HEK293 (cell line): ENCODE measurements at regions not wholly inside any gene's neighbourhood (a gene's known extent, or its start where the extent isn't known, plus 50 kb on each side); places are given as distances from the start of the nearest gene placed in this dataset.

Source experiments
- CTCF ChIA-PET: fragments of 350-600 bp; formaldehyde crosslinking; extraction: SDS; loops from one replicate; lab custom pipeline; 2021; ENCODE audit warnings: antibody characterized with exemption; lab: Yijun Ruan, JAX
- POLR2A ChIA-PET: fragments of 300-600 bp; formaldehyde crosslinking; extraction: SDS; loops from one replicate; lab custom pipeline; 2020; ENCODE audit warnings: antibody characterized with exemption, inconsistent platforms; lab: Yijun Ruan, JAX
- H3K27ac ChIP-seq: fragments of 200-500 bp; sonication (Bioruptor generic); 2 replicates; pipeline ENCODE4 v1.5.1; 2014; ENCODE audit warnings: low read depth, low read length, control low read depth, inconsistent platforms; ENCODE audit errors: extremely low read depth
- H3K36me3 ChIP-seq, 2 experiments: fragments of 200-500 bp in 1 of 2; sonication (Bioruptor generic) in 1 of 2; 1 replicate in 1 of 2; 2 replicates in 1 of 2; pipeline ENCODE4 v1.5.1; 2014 to 2017; ENCODE audit warnings: inconsistent platforms in 2 of 2, low read length in 2 of 2; ENCODE audit not compliant: control insufficient read depth in 2 of 2, insufficient read depth in 1 of 2
- H3K4me1 ChIP-seq: fragments of 200-500 bp; sonication (Bioruptor generic); 2 replicates; pipeline ENCODE4 v1.5.1; 2014; ENCODE audit warnings: mild to moderate bottlenecking, low read length, inconsistent platforms; ENCODE audit not compliant: control insufficient read depth, insufficient read depth
- H3K4me3 ChIP-seq: 2 replicates; pipeline ENCODE4 v1.5.1; 2011; ENCODE audit warnings: low read depth, mild to moderate bottlenecking, control low read depth, low read length, moderate library complexity
- H3K9me3 ChIP-seq: fragments of 200-500 bp; sonication (Bioruptor generic); 2 replicates; pipeline ENCODE4 v1.5.1; 2014; ENCODE audit warnings: low read depth, low read length, inconsistent platforms; ENCODE audit not compliant: control insufficient read depth, insufficient read depth
- HOXC10 ChIP-seq: sonication (generic); formaldehyde crosslinking; IDR thresholded peaks from 2 replicates; pipeline ENCODE4 v1.8.1; 2023; ENCODE audit warnings: mild to moderate bottlenecking, missing genetic modification reagents
- KLF7 ChIP-seq: fragments of 450-650 bp; formaldehyde crosslinking; IDR thresholded peaks from 2 replicates; pipeline ENCODE4 v1.5.1; 2016; ENCODE audit warnings: missing biosample characterization, missing genetic modification characterization, borderline replicate concordance
- MEIS1 ChIP-seq: sonication (generic); formaldehyde crosslinking; IDR thresholded peaks from 2 replicates; pipeline ENCODE4 v1.8.1; 2022; ENCODE audit warnings: missing genetic modification reagents, mild to moderate bottlenecking, borderline replicate concordance
- OSR2 ChIP-seq: fragments of 450-650 bp; formaldehyde crosslinking; IDR thresholded peaks from 2 replicates; pipeline ENCODE4 v1.5.1; 2016; ENCODE audit warnings: missing biosample characterization, missing genetic modification characterization
- PRDM1 ChIP-seq: fragments of 450-650 bp; formaldehyde crosslinking; IDR thresholded peaks from 2 replicates; pipeline ENCODE4; 2016; ENCODE audit warnings: missing biosample characterization, missing genetic modification characterization
- SALL2 ChIP-seq: fragments of 450-650 bp; formaldehyde crosslinking; IDR thresholded peaks from 2 replicates; pipeline ENCODE4 v1.5.0; 2017; ENCODE audit warnings: missing biosample characterization, mild to moderate bottlenecking, missing genetic modification characterization, borderline replicate concordance
- SCRT2 ChIP-seq: fragments of 450-650 bp; formaldehyde crosslinking; IDR thresholded peaks from 2 replicates; pipeline ENCODE4 v1.5.1; 2016; ENCODE audit warnings: missing biosample characterization, missing genetic modification characterization
- SETDB1 ChIP-seq: IDR thresholded peaks from one replicate; pipeline ENCODE4 v1.6.1; 2017; ENCODE audit warnings: mild to moderate bottlenecking, low read length, moderate library complexity, mixed read lengths; ENCODE audit not compliant: insufficient read length
- TRIM28 ChIP-seq: IDR thresholded peaks from 2 replicates; pipeline ENCODE4 v1.6.1; 2011; ENCODE audit warnings: low read length, control low read depth, borderline replicate concordance
- ZBTB1 ChIP-seq: fragments of 450-650 bp; formaldehyde crosslinking; IDR thresholded peaks from 2 replicates; pipeline ENCODE4 v1.5.1; 2016; ENCODE audit warnings: missing biosample characterization, missing genetic modification characterization
- ZBTB8A ChIP-seq: fragments of 450-650 bp; formaldehyde crosslinking; IDR thresholded peaks from 2 replicates; pipeline ENCODE4 v1.5.1; 2016; ENCODE audit warnings: missing biosample characterization, missing genetic modification characterization
- ZNF10 ChIP-seq: fragments of 450-650 bp; formaldehyde crosslinking; IDR thresholded peaks from 2 replicates; pipeline ENCODE4 v1.5.1; 2017; ENCODE audit warnings: missing biosample characterization, missing genetic modification characterization
- ZNF221 ChIP-seq: fragments of 450-650 bp; formaldehyde crosslinking; IDR thresholded peaks from 2 replicates; pipeline ENCODE4 v1.5.1; 2017; ENCODE audit warnings: missing biosample characterization, missing genetic modification characterization, borderline replicate concordance
- ZNF404 ChIP-seq: fragments of 450-650 bp; formaldehyde crosslinking; IDR thresholded peaks from 2 replicates; pipeline ENCODE4 v1.5.1; 2017; ENCODE audit warnings: missing biosample characterization, missing genetic modification characterization
- ZNF416 ChIP-seq: fragments of 450-650 bp; formaldehyde crosslinking; IDR thresholded peaks from 2 replicates; pipeline ENCODE4 v1.5.1; 2016; ENCODE audit warnings: missing biosample characterization, missing genetic modification characterization
- ZNF423 ChIP-seq: fragments of 450-650 bp; formaldehyde crosslinking; IDR thresholded peaks from 2 replicates; pipeline ENCODE4 v1.5.1; 2016; ENCODE audit warnings: missing biosample characterization, missing genetic modification characterization
- ZNF426 ChIP-seq: fragments of 450-650 bp; formaldehyde crosslinking; IDR thresholded peaks from 2 replicates; pipeline ENCODE4 v1.5.1; 2017; ENCODE audit warnings: missing biosample characterization, missing genetic modification characterization, mild to moderate bottlenecking, inconsistent platforms, moderate library complexity
- ZNF501 ChIP-seq: fragments of 450-650 bp; formaldehyde crosslinking; IDR thresholded peaks from 2 replicates; pipeline ENCODE4 v1.5.1; 2016; ENCODE audit warnings: missing biosample characterization, missing genetic modification characterization
- ZNF529 ChIP-seq: fragments of 450-650 bp; formaldehyde crosslinking; IDR thresholded peaks from 2 replicates; pipeline ENCODE4 v1.5.1; 2017; ENCODE audit warnings: missing genetic modification characterization, missing biosample characterization; ENCODE audit not compliant: insufficient replicate concordance
- ZNF530 ChIP-seq: fragments of 450-650 bp; formaldehyde crosslinking; IDR thresholded peaks from 2 replicates; pipeline ENCODE4 v1.5.1; 2016; ENCODE audit warnings: low read depth, missing biosample characterization, missing genetic modification characterization
- ZNF548 ChIP-seq: fragments of 450-650 bp; formaldehyde crosslinking; IDR thresholded peaks from 2 replicates; pipeline ENCODE4 v1.5.1; 2016; ENCODE audit warnings: missing biosample characterization, missing genetic modification characterization
- ZNF621 ChIP-seq: fragments of 450-650 bp; formaldehyde crosslinking; IDR thresholded peaks from 2 replicates; pipeline ENCODE4 v1.5.1; 2017; ENCODE audit warnings: missing biosample characterization, missing genetic modification characterization
- ZNF626 ChIP-seq: fragments of 450-650 bp; sonication (Bioruptor Pico); formaldehyde crosslinking; IDR thresholded peaks from 2 replicates; pipeline ENCODE4 v1.5.1; 2018; ENCODE audit warnings: missing biosample characterization, missing genetic modification characterization, inconsistent platforms
- ZNF677 ChIP-seq: fragments of 450-650 bp; IDR thresholded peaks from 2 replicates; pipeline ENCODE4 v1.5.0; 2018; ENCODE audit warnings: missing biosample characterization, mild to moderate bottlenecking, missing genetic modification characterization, moderate library complexity
- ZNF707 ChIP-seq: fragments of 450-650 bp; formaldehyde crosslinking; IDR thresholded peaks from 2 replicates; pipeline ENCODE4 v1.5.1; 2016; ENCODE audit warnings: missing biosample characterization, missing genetic modification characterization
- TF ChIP-seq, protein P1 (sequence below): fragments of 450-650 bp; formaldehyde crosslinking; IDR thresholded peaks from 2 replicates; pipeline ENCODE4 v1.5.1; 2017; ENCODE audit warnings: missing biosample characterization, missing genetic modification characterization
- TF ChIP-seq, protein P2 (sequence below): fragments of 450-650 bp; formaldehyde crosslinking; IDR thresholded peaks from 2 replicates; pipeline ENCODE4 v1.5.1; 2016; ENCODE audit warnings: missing biosample characterization, missing genetic modification characterization, borderline replicate concordance
- TF ChIP-seq, protein P3 (sequence below): fragments of 450-650 bp; formaldehyde crosslinking; IDR thresholded peaks from 2 replicates; pipeline ENCODE4 v1.5.1; 2017; ENCODE audit warnings: missing biosample characterization, mild to moderate bottlenecking, missing genetic modification characterization, moderate library complexity

DNA sequence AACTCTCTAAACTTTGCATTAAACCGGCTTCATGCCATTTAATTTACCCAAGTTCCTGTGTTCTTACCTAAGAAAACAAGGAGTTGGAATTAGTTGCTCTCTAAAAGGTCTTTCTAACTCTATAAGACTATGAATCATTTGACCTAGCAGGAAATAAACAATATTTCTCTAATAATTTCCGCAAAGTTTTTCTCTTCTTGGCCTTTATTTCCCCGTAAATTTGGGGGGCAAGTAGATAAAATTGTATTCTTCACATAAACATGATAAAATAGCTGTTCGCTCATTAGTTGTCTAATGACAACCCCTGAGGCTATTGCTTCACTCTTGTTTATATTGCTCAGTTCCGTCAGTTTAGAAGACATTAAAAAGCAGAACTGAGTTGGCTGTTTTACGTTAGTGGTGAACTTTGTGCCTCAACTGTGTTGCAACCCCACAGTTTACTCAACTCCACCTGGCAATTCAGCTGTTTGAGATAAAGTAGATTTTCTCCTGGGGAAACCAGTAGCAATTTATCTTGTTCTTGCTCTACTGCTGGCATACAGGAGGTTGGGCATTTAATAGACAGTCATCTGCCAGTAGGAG, 74.7 kb downstream of the BTG1 start:
- ChIA-PET POLR2A (no interaction called here), CTCF (no interaction called here)
- no peak overlapping the region for H3K4me3 ChIP-seq
- peaks cover 5% of the 10 kb centered on the region; the same call in 1 of the 2 replicates for H3K4me1 ChIP-seq
- TF ChIP-seq ZNF423 (tag by site-specific recombination), result no peak
- TF ChIP-seq MEIS1 (CRISPR knock-in tag), result no peak
- TF ChIP-seq ZNF404 (tag by site-specific recombination), result no peak
- no peak for TF ChIP-seq ZNF426 (tag by site-specific recombination)
- no peak for TF ChIP-seq ZNF221 (tag by site-specific recombination)
- TF ChIP-seq ZNF621 (tag by site-specific recombination), result no peak
- no peak for TF ChIP-seq ZNF626 (tag by site-specific recombination)
- no peak for TF ChIP-seq SALL2 (tag by site-specific recombination)
- TF ChIP-seq ZNF707 (tag by site-specific recombination), result no peak
- no peak for TF ChIP-seq OSR2 (tag by site-specific recombination)
- no peak for TF ChIP-seq ZNF548 (tag by site-specific recombination)
- no peak for TF ChIP-seq ZNF501 (tag by site-specific recombination)
- TF ChIP-seq ZNF529 (tag by site-specific recombination), result no peak
- TF ChIP-seq ZNF677 (tag by site-specific recombination), result no peak
- TF ChIP-seq KLF7 (tag by site-specific recombination), result no peak
- H3K27ac ChIP-seq, result no peak overlapping the region
- no peaks in the 10 kb centered on the region for H3K36me3 ChIP-seq
- no peaks in the 10 kb centered on the region for H3K9me3 ChIP-seq

DNA sequence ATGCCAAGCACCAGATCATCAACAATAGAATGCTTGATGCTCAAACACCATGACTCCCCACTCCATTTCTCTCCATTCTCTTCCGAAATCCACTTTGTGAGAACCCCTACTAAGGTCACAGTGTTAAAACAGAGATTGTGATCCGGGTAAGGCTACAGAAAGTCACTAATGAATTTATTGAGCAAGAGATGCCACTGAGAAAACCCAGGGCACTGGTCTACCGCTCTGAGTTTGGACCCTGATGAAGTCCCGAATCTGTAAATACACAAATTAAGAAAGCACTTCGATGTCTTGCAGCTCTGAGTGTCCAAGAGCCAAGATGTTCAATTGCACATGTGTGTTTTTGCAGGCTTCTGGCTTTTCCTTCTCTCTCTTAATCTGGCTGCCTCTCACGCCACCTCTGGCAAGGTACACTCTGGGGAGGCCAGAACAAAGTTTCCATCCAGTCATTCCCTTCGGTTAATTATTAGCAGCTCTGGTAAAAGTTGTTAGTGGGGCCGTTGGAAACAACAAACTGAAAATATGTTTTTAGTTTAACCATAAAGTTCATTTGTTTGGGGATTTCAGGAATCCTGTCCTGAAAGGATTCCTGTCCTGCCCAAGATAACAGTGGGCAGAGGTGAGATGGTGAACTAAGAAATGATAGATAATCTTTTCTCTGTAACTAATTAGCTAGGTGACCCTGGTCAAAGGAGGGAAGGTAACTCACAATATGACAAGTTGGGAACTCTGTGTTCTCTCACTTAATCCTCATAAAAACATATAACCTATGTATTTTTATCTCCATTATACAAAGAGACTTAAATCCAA, 75.4 kb downstream of the BTG1 start:
- no peaks in the 10 kb centered on the region for H3K9me3 ChIP-seq
- no peaks in the 10 kb centered on the region for H3K36me3 ChIP-seq
- H3K27ac ChIP-seq, result no peak overlapping the region
- ChIA-PET POLR2A (no interaction called here), CTCF (no interaction called here)
- H3K4me3 ChIP-seq, result no peak overlapping the region
- H3K4me1 ChIP-seq, result peaks cover 7% of the 10 kb centered on the region
- TF ChIP-seq ZNF10 (tag by site-specific recombination) (no peak), TRIM28 (no peak), SCRT2 (tag by site-specific recombination) (no peak), ZNF530 (tag by site-specific recombination) (no peak), ZNF416 (tag by site-specific recombination) (no peak)
- TF ChIP-seq, protein P1, sequence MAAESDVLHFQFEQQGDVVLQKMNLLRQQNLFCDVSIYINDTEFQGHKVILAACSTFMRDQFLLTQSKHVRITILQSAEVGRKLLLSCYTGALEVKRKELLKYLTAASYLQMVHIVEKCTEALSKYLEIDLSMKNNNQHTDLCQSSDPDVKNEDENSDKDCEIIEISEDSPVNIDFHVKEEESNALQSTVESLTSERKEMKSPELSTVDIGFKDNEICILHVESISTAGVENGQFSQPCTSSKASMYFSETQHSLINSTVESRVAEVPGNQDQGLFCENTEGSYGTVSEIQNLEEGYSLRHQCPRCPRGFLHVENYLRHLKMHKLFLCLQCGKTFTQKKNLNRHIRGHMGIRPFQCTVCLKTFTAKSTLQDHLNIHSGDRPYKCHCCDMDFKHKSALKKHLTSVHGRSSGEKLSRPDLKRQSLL, result no peak

DNA sequence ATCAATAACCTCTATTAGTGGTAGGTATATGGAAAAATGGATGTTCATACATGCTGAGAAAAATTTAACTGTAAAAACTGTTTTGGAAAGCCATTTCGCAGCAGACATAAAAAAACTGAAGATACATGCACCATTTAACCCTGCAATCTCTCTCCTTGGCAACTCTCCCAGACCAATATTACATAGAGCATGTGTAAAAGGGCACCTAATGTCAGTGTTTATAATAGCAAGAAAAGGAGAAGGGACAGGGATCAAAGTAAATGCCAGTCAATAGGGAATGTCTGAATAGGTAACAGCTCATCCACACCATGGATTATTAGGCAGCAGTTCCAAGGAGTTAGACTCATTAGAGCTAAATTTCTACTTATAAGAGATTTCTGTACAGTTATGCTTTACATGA, 77.2 kb downstream of the BTG1 start:
- CTCF ChIA-PET, result no interaction called here
- Histone ChIP-seq H3K4me1 (peaks cover 20% of the 10 kb centered on the region), H3K4me3 (no peak overlapping the region), H3K36me3 (no peaks in the 10 kb centered on the region), H3K9me3 (no peaks in the 10 kb centered on the region), H3K27ac (no peak overlapping the region)
- POLR2A ChIA-PET, result no interaction called here
- TF ChIP-seq HOXC10 (CRISPR knock-in tag) (no peak), ZBTB8A (tag by site-specific recombination) (no peak), ZBTB1 (tag by site-specific recombination) (no peak), PRDM1 (tag by site-specific recombination) (no peak), SETDB1 (peak; percentile 43)
- TF ChIP-seq, protein P2, sequence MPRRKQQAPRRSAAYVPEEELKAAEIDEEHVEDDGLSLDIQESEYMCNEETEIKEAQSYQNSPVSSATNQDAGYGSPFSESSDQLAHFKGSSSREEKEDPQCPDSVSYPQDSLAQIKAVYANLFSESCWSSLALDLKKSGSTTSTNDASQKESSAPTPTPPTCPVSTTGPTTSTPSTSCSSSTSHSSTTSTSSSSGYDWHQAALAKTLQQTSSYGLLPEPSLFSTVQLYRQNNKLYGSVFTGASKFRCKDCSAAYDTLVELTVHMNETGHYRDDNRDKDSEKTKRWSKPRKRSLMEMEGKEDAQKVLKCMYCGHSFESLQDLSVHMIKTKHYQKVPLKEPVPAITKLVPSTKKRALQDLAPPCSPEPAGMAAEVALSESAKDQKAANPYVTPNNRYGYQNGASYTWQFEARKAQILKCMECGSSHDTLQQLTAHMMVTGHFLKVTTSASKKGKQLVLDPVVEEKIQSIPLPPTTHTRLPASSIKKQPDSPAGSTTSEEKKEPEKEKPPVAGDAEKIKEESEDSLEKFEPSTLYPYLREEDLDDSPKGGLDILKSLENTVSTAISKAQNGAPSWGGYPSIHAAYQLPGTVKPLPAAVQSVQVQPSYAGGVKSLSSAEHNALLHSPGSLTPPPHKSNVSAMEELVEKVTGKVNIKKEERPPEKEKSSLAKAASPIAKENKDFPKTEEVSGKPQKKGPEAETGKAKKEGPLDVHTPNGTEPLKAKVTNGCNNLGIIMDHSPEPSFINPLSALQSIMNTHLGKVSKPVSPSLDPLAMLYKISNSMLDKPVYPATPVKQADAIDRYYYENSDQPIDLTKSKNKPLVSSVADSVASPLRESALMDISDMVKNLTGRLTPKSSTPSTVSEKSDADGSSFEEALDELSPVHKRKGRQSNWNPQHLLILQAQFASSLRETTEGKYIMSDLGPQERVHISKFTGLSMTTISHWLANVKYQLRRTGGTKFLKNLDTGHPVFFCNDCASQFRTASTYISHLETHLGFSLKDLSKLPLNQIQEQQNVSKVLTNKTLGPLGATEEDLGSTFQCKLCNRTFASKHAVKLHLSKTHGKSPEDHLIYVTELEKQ (tag by site-specific recombination), result no peak
- TF ChIP-seq, protein P3, sequence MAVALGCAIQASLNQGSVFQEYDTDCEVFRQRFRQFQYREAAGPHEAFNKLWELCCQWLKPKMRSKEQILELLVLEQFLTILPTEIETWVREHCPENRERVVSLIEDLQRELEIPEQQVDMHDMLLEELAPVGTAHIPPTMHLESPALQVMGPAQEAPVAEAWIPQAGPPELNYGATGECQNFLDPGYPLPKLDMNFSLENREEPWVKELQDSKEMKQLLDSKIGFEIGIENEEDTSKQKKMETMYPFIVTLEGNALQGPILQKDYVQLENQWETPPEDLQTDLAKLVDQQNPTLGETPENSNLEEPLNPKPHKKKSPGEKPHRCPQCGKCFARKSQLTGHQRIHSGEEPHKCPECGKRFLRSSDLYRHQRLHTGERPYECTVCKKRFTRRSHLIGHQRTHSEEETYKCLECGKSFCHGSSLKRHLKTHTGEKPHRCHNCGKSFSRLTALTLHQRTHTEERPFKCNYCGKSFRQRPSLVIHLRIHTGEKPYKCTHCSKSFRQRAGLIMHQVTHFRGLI (tag by site-specific recombination), result no peak
